ENCODE measurements at regions not wholly inside any gene's neighbourhood (a gene's known extent, or its start where the extent isn't known, plus 50 kb on each side); places are given as distances from the start of the nearest gene placed in this dataset.

DNA sequence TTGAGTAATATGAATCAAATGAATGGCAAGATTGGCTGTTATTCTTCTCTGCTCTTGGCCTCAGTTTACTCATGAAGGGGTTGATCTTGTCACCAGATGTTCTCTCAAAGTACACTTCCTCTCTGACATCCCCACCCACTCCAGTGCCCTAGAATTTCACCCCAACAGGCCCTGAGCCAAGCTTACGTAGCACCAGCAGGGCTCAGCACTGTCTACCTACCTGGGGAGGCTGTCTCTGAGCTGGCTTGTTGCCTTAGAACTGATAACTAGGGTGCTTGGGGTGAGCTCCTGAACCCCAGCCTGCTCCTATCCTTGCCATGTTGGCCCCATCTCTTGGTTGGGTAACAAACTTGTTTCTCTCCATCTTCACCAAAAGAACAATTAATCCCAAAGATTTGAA lies 159.1 kb upstream of the USP24 start:
- 100% methylated on average over 1 of the region's 1 CpG; no CpG with 5 or more reads in 1 of the 2 donors for WGBS, 2 donors (ENCODE audit: low coverage in 1 of 2)
- no peaks in the 10 kb centered on the region for H3K27me3 ChIP-seq
- H3K9me3 ChIP-seq, result no peaks in the 10 kb centered on the region
- H3K4me3 ChIP-seq, result no peak overlapping the region
- H3K27ac ChIP-seq, result peak overlapping the region in 1 of 4 donors; percentile 36
- no peaks in the 10 kb centered on the region for H3K4me1 ChIP-seq
- intact Hi-C loops (cut with DNase I; ENCODE audit: low total_unique reads), result loop anchor here (10.0 kb wide), 1 partner anchor 1211 kb away; no protein-coding TSS in a partner anchor
- H3K36me3 ChIP-seq, result no peaks in the 10 kb centered on the region
- in situ Hi-C loops (cut with MboI; ENCODE audit: low pct_ligation_motif_present in 1 of 4, low pct_unique_long_range_greater_than_20kb in 1 of 4, low sequenced_read_pairs in 3 of 4), result loop anchor here in 1 of 4 donors (10.0 kb wide), 1 partner anchor 1211 kb away; no protein-coding TSS in a partner anchor
- DNase-seq, result no peak
- TF ChIP-seq POLR2A (IDR thresholded peaks at IDR 0.05) (no peak), EP300 (IDR thresholded peaks at IDR 0.05; ENCODE audit: low read depth) (no peak), POLR2AphosphoS5 (IDR thresholded peaks at IDR 0.05) (no peak)
- TF ChIP-seq, protein P1, sequence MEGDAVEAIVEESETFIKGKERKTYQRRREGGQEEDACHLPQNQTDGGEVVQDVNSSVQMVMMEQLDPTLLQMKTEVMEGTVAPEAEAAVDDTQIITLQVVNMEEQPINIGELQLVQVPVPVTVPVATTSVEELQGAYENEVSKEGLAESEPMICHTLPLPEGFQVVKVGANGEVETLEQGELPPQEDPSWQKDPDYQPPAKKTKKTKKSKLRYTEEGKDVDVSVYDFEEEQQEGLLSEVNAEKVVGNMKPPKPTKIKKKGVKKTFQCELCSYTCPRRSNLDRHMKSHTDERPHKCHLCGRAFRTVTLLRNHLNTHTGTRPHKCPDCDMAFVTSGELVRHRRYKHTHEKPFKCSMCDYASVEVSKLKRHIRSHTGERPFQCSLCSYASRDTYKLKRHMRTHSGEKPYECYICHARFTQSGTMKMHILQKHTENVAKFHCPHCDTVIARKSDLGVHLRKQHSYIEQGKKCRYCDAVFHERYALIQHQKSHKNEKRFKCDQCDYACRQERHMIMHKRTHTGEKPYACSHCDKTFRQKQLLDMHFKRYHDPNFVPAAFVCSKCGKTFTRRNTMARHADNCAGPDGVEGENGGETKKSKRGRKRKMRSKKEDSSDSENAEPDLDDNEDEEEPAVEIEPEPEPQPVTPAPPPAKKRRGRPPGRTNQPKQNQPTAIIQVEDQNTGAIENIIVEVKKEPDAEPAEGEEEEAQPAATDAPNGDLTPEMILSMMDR (IDR thresholded peaks at IDR 0.05), result no peak

DNA sequence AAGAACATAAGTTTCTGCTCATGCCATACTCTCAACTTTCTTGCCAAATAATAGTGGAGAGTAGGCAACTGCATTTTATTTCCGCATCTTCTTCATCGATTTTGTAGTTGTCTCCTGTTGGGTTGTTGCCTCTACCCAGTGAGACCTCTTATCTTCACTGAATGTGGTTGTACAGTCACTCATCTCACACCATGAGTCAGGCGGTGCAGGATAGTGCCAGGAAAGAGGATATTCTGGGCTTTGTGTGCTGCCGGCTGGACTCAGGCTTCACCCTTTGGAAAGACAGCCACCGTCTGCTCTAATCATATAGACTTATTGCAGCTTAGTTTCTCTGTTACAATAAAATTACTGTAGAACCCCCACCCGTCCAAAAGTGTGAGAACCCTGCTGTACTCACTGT lies 154.3 kb upstream of the USP24 start:
- in situ Hi-C loops (cut with MboI; ENCODE audit: low pct_ligation_motif_present in 1 of 4, low pct_unique_long_range_greater_than_20kb in 1 of 4, low sequenced_read_pairs in 3 of 4) (no loop called here), intact Hi-C loops (cut with DNase I; ENCODE audit: low total_unique reads) (no loop called here)
- 76 to 94% methylated on average over 2 to 6 of the region's 6 CpGs for WGBS, 2 donors (ENCODE audit: low coverage in 1 of 2)
- no peak overlapping the region for H3K27ac ChIP-seq
- H3K27me3 ChIP-seq, result no peaks in the 10 kb centered on the region
- H3K36me3 ChIP-seq, result no peaks in the 10 kb centered on the region
- no peak overlapping the region for H3K4me3 ChIP-seq
- H3K4me1 ChIP-seq, result no peaks in the 10 kb centered on the region
- H3K9me3 ChIP-seq, result no peaks in the 10 kb centered on the region
- TF ChIP-seq, protein P1 (IDR thresholded peaks at IDR 0.05), result no peak
- TF ChIP-seq EP300 (IDR thresholded peaks at IDR 0.05; ENCODE audit: low read depth), result no peak
- no peak for TF ChIP-seq POLR2AphosphoS5 (IDR thresholded peaks at IDR 0.05)
- no peak for TF ChIP-seq POLR2A (IDR thresholded peaks at IDR 0.05)
- DNase-seq, result no peak

DNA sequence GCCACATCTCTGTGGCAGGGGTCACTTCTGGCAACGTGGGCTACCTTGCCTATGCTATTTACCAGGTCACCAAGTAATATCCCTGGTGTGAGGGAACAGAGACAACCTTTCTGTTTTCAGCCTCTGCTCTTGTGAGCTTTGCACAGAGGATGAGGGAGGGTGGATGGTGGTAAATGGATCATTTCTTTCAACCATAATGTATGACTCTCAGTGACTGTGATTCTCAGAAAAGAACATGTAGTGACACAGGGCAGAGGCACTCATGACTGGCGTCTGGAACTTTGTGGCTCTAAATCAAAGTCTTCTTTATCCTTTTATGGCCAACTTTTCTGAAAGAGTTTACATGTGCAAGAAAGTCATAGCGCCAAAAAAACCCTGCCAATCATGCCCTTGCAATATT lies 153.5 kb upstream of the USP24 start:
- H3K4me1 ChIP-seq, result no peaks in the 10 kb centered on the region
- DNase-seq, result no peak
- no peak overlapping the region for H3K4me3 ChIP-seq
- in situ Hi-C loops (cut with MboI; ENCODE audit: low pct_ligation_motif_present in 1 of 4, low pct_unique_long_range_greater_than_20kb in 1 of 4, low sequenced_read_pairs in 3 of 4) (no loop called here), intact Hi-C loops (cut with DNase I; ENCODE audit: low total_unique reads) (no loop called here)
- TF ChIP-seq POLR2AphosphoS5 (IDR thresholded peaks at IDR 0.05) (no peak), EP300 (IDR thresholded peaks at IDR 0.05; ENCODE audit: low read depth) (no peak), POLR2A (IDR thresholded peaks at IDR 0.05) (no peak)
- TF ChIP-seq, protein P1 (IDR thresholded peaks at IDR 0.05), result no peak
- no peaks in the 10 kb centered on the region for H3K36me3 ChIP-seq
- no peaks in the 10 kb centered on the region for H3K27me3 ChIP-seq
- H3K27ac ChIP-seq, result no peak overlapping the region
- 72 to 78% methylated on average over 2 to 3 of the region's 3 CpGs for WGBS, 2 donors (ENCODE audit: low coverage in 1 of 2)
- H3K9me3 ChIP-seq, result no peaks in the 10 kb centered on the region

DNA sequence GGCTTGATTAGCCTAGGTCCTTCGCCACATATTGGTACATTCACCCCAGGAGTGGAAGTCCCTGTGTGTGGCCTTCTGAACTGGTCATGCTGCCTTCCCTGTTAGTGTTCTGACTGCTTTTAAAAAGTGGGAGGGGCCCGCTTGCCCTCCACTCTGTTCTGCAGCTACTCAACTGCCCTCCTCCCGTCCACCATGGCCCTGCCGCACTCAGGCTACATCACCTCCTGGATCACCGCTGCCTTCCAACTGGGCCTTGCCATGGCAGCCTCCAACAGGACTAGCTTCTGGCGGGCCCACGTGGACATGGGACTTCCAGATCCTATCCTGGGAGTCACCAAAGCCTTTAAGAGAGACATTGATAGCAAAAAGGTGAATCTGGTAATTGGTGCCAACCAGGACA lies 152.1 kb upstream of the USP24 start:
- in situ Hi-C loops (cut with MboI; ENCODE audit: low pct_ligation_motif_present in 1 of 4, low pct_unique_long_range_greater_than_20kb in 1 of 4, low sequenced_read_pairs in 3 of 4) (no loop called here), intact Hi-C loops (cut with DNase I; ENCODE audit: low total_unique reads) (no loop called here)
- WGBS, 2 donors (ENCODE audit: low coverage in 1 of 2), result 88% methylated on average over 7 of the region's 7 CpGs; no CpG with 5 or more reads in 1 of the 2 donors
- Histone ChIP-seq H3K4me3 (no peak overlapping the region), H3K27me3 (no peaks in the 10 kb centered on the region), H3K9me3 (no peaks in the 10 kb centered on the region), H3K27ac (no peak overlapping the region), H3K36me3 (no peaks in the 10 kb centered on the region), H3K4me1 (peaks cover 0 to 4% (median 0%) of the 10 kb centered on the region in 4 donors)
- TF ChIP-seq, protein P1 (IDR thresholded peaks at IDR 0.05), result no peak
- no peak for TF ChIP-seq POLR2AphosphoS5 (IDR thresholded peaks at IDR 0.05)
- no peak for TF ChIP-seq POLR2A (IDR thresholded peaks at IDR 0.05)
- TF ChIP-seq EP300 (IDR thresholded peaks at IDR 0.05; ENCODE audit: low read depth), result no peak
- DNase-seq, result no peak
